Upper lobe of right lung (tissue), 1 donor: ENCODE measurements at regions not wholly inside any gene's neighbourhood (a gene's known extent, or its start where the extent isn't known, plus 50 kb on each side); places are given as distances from the start of the nearest gene placed in this dataset.

Experiments used
- ATAC-seq: fragments of 200-7000 bp; cut with Tn5 transposase; one replicate; pipeline ENCODE4 v1.9.1; 2020; ENCODE audit warnings: mild to moderate bottlenecking, moderate library complexity
- DNase-seq: peaks from one replicate; pipeline ENCODE4 v3.0.0-alpha.2; 2020
- H3K27ac ChIP-seq: fragments of 200-600 bp; one replicate; pipeline ENCODE4 v1.8.0; 2022
- H3K27me3 ChIP-seq: fragments of 200-600 bp; one replicate; pipeline ENCODE4 v1.8.0; 2022; ENCODE audit warnings: mild to moderate bottlenecking
- H3K36me3 ChIP-seq: fragments of 200-600 bp; one replicate; pipeline ENCODE4 v1.8.0; 2022
- H3K4me1 ChIP-seq: fragments of 200-600 bp; one replicate; pipeline ENCODE4 v1.8.0; 2022
- H3K4me3 ChIP-seq: fragments of 200-600 bp; one replicate; pipeline ENCODE4 v1.8.0; 2022; ENCODE audit warnings: mild to moderate bottlenecking
- H3K9me3 ChIP-seq: fragments of 200-600 bp; one replicate; pipeline ENCODE4 v1.8.0; 2022
- intact Hi-C: fragments of 100-400 bp; cut with DNase I; formaldehyde crosslinking; loops from one replicate; pipeline ENCODE4 v1.11.0; 2022
- TF ChIP-seq, protein P1 (sequence below): fragments of 200-600 bp; IDR thresholded peaks from one replicate; pipeline ENCODE4 v1.8.0; 2022; ENCODE audit warnings: antibody characterized with exemption
- donor health status: DM: no; HTN: yes; CAD: no; lungs with severe emphysema.

DNA sequence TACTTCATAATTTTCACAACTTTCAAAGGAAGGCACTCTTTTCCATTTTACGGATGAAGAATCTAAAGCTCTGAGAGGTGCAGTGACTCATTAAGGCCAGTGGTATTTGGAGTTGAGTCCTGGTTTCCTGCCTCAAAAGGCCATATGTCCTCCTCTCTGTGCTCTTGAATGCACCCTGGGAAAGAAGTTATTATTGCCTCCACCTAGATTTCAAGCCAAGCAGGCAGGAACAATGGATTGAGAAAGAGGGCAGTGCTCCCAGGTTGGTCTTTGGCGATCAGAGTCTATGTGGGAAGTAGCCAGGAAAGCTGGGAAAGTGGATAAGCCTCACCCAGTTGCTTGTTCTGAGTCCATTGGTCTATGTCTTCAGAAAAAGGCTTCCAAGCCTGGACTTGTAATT lies 165.0 kb downstream of the MAFB start:
- ATAC-seq (no peak), DNase-seq (no peak)
- H3K27ac ChIP-seq = no peak overlapping the region
- no peak overlapping the region for H3K4me3 ChIP-seq
- H3K36me3 ChIP-seq = no peaks in the 10 kb centered on the region
- H3K27me3 ChIP-seq = no peaks in the 10 kb centered on the region
- H3K4me1 ChIP-seq = no peaks in the 10 kb centered on the region
- intact Hi-C loops = no loop called here
- H3K9me3 ChIP-seq = no peaks in the 10 kb centered on the region
- TF ChIP-seq, protein P1, sequence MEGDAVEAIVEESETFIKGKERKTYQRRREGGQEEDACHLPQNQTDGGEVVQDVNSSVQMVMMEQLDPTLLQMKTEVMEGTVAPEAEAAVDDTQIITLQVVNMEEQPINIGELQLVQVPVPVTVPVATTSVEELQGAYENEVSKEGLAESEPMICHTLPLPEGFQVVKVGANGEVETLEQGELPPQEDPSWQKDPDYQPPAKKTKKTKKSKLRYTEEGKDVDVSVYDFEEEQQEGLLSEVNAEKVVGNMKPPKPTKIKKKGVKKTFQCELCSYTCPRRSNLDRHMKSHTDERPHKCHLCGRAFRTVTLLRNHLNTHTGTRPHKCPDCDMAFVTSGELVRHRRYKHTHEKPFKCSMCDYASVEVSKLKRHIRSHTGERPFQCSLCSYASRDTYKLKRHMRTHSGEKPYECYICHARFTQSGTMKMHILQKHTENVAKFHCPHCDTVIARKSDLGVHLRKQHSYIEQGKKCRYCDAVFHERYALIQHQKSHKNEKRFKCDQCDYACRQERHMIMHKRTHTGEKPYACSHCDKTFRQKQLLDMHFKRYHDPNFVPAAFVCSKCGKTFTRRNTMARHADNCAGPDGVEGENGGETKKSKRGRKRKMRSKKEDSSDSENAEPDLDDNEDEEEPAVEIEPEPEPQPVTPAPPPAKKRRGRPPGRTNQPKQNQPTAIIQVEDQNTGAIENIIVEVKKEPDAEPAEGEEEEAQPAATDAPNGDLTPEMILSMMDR = no peak

DNA sequence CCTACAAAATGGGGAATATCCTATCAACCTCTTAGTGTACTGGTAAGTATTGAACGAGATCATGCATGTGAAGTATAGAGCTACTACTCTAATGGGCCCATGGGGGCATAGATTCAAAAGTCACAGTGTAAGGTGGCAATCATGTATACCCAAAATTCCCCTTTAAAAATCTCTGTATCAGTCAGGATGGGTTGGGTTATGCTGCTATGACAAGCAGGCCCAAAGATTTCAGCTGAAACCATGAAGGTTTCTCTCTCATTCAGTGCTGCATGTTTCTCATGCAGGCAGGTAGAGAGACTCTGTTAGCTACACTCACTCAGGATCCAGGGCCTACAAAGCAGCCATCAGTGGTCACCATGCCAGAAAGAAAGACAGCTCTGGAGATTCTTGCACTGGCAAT lies 166.6 kb downstream of the MAFB start:
- Histone ChIP-seq H3K27me3 (no peaks in the 10 kb centered on the region), H3K4me3 (no peak overlapping the region), H3K36me3 (no peaks in the 10 kb centered on the region), H3K27ac (no peak overlapping the region), H3K9me3 (no peaks in the 10 kb centered on the region), H3K4me1 (no peaks in the 10 kb centered on the region)
- ATAC-seq (no peak), DNase-seq (no peak)
- TF ChIP-seq, protein P1 = no peak
- intact Hi-C loops = no loop called here

DNA sequence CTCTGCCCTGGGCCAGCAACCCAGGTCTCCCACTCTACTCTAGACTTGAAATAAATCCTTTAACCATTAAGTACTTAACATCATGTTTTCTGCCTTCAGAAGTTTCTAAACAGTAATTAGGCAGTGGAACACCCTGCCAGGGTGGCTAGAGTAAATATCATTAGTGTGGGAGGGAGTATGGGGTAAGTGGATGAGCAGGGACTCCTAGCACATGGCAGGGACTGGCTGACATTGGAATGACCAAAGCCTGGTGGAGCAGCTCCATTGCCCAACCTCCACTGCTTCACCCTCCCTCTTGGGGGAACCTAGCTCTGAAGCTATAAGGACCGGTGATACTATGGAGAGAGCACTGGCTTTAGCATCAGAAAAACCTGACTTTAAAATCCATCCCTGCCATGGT lies 167.1 kb downstream of the MAFB start:
- Histone ChIP-seq H3K4me3 (no peak overlapping the region), H3K9me3 (no peaks in the 10 kb centered on the region), H3K27me3 (no peaks in the 10 kb centered on the region), H3K4me1 (no peaks in the 10 kb centered on the region), H3K36me3 (no peaks in the 10 kb centered on the region), H3K27ac (no peak overlapping the region)
- TF ChIP-seq, protein P1 = no peak
- peak; percentile 77 for ATAC-seq
- DNase-seq = no peak
- intact Hi-C loops = no loop called here

DNA sequence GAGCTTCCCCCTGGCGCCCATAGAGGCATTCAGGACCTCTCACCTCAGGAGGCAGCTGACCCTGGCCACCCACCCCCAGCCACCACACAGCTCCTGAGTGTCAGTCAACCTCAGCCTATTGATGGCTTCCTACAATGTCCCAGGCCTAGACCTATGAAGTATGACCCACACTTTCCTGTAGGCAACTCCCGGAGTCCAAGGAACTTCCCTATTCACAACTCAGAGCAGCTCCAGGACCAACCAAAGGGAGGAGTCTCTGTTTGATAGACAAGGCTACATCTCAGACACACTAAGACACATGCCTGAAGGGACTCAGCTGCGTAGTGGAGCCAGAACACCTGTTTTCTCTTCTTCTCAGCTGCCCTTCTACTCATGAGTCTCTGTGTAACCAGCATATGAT lies 169.1 kb downstream of the MAFB start:
- no peak overlapping the region for H3K27ac ChIP-seq
- ATAC-seq (peak; percentile 64), DNase-seq (no peak)
- TF ChIP-seq, protein P1 = no peak
- intact Hi-C loops = no loop called here
- H3K9me3 ChIP-seq = no peaks in the 10 kb centered on the region
- no peaks in the 10 kb centered on the region for H3K36me3 ChIP-seq
- no peaks in the 10 kb centered on the region for H3K4me1 ChIP-seq
- no peaks in the 10 kb centered on the region for H3K27me3 ChIP-seq
- H3K4me3 ChIP-seq = no peak overlapping the region

DNA sequence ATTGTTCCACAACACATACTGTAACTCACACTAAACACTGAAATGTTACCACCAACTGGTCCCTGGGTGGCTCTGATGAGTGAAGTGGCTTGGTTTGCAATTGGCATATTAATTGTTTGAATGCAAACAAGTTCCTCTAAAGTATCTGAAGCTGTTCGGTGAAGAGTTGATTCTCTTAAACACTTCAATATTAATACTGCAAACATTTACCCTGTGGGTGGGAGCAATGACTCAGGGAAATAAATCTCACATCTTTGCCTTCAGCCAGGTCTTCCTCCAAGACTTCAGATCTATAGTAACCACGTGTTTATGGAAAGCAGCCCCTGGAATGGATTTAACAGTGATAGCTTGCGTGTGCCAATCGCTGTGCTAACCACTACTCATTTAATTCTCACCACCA lies 176.0 kb downstream of the MAFB start:
- Histone ChIP-seq H3K4me3 (no peak overlapping the region), H3K36me3 (no peaks in the 10 kb centered on the region), H3K27ac (no peak overlapping the region), H3K27me3 (no peaks in the 10 kb centered on the region), H3K9me3 (no peaks in the 10 kb centered on the region), H3K4me1 (no peaks in the 10 kb centered on the region)
- intact Hi-C loops = no loop called here
- TF ChIP-seq, protein P1 = no peak
- DNase-seq (no peak), ATAC-seq (peak; percentile 14)

DNA sequence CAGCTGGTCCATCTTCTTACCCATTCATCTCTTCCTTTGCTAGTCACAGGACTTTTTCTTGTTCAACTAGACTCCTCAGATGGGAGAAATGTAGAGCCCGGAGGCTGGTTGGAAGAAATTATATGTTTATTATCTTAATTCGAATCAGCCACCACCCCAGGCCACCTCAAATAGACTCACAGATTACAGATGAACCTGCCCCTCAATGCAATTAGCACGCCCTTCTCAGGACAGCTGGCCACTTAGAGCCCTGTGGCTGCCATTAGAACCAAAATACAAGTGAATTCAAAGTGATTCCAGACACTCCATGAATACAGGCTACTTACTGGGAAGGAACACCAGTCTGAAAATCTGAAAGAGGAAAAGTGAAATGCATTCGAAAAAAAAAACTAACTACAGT lies 176.4 kb downstream of the MAFB start:
- Histone ChIP-seq H3K9me3 (no peaks in the 10 kb centered on the region), H3K36me3 (no peaks in the 10 kb centered on the region), H3K27ac (no peak overlapping the region), H3K4me1 (no peaks in the 10 kb centered on the region), H3K4me3 (no peak overlapping the region), H3K27me3 (no peaks in the 10 kb centered on the region)
- intact Hi-C loops = no loop called here
- TF ChIP-seq, protein P1 = no peak
- ATAC-seq (no peak), DNase-seq (no peak)
